Fibroblast of villous mesenchyme (primary cell): ENCODE measurements at regions not wholly inside any gene's neighbourhood (a gene's known extent, or its start where the extent isn't known, plus 50 kb on each side); places are given as distances from the start of the nearest gene placed in this dataset.
"Not testable (repeated sequence)": the region's sequence is repeated elsewhere in the genome, so short reads cannot be mapped to it uniquely, and the experiment has no call there.

Experiments
- DNase-seq: peaks from one replicate; pipeline ENCODE4 v3.0.0-alpha.2; 2010; ENCODE audit warnings: low read depth
- H3K4me3 ChIP-seq: 2 replicates; pipeline ENCODE4 v1.5.1; 2011; ENCODE audit warnings: low read depth, mild to moderate bottlenecking, low read length

DNA sequence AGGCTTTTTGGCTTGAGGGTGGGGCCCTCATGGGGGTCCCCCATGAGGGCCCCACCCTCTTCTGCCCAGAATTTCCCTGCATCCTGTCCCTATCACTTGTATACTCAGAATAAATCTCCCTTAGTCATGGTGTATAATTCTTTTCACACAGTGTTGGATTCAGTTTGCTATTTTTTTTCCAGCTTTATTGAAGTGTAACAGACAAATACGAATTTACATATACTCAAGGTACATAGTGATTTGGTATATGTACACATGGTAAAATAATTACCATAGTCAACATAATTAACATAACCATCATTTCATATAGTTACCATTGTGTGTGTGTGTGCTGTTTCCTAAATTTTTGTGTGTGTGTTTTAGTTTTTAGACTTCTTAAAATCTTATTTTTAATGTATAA lies 289.4 kb downstream of the CNTNAP3B start:
- not testable (repeated sequence) for DNase-seq

DNA sequence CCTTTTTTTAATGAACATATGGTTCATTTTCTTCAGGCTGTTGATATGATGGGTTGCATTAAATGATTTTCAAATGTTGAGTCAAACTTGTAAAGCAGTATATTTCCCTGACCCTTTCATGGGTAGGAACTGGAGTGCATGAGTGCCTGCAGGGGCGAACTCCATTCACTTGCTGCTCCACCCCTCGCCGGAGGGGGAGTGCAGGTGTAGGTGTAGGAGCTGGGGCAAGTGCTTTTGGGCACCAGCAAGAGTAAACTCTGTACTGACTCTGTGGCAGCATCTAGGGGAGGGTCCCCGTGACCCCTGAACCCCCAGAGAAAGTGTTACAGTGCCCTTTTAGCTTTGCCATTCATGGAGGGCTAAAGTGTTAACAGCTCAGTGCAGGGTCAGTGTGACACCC lies 290.3 kb downstream of the CNTNAP3B start:
- not testable (repeated sequence) for DNase-seq, H3K4me3 ChIP-seq

More for the DNA sequence above, 289.4 kb downstream of the CNTNAP3B start:
- H3K4me3 ChIP-seq, result not testable (repeated sequence)

DNA sequence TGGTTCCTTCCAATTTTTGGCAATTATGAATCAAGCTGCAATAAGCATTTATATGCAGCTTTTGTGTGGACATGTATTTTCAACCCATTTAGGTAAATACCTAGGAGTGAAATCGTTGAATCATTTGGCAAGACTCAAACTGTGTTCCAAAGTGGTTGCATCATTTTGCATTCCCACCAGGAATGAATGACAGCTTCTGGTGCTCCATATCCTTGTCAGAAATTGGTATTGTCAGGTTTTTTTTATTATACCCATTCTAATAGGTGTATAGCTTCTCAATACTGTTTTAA lies 290.7 kb downstream of the CNTNAP3B start:
- H3K4me3 ChIP-seq, DNase-seq: not testable (repeated sequence)

DNA sequence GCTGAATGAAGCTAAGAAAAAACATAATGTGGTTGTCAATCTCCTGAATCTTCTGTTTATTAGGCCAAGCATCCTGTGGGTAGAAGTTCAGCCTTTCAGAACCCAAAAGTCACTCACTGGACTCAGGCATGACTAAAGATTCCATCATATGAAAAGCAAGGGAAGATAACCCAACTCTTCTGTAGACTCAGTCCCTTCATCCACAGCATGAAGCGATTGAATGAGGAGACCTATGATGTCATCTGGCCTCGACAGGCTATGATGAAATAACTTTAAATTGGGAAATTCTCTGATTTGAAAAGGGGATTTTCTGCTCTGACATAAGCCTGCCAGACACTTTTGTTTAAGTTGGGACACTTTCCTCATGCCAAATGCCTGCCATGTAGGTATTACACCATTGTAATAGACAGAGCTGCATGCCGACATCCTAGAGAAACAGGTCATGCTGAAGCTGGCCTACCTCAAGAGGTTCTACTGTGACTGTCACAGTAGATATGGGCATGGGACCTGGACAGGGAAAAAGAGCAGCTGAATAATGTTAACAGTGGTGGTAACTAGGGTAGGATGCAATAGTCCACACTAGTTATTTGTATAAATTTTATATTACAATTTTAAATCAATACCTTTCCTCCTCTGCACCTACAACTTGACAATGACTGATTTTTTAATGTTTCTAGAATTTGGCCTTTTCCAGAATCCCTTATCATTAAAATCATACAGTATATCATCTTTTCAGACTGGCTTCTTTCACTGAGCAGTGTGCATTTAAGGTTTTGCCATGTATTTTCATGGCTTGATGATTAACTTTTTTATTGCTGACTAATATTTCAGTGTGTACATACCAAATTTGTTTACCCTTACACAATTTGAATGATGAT lies 291.3 kb downstream of the CNTNAP3B start:
- not testable (repeated sequence) for H3K4me3 ChIP-seq

DNA sequence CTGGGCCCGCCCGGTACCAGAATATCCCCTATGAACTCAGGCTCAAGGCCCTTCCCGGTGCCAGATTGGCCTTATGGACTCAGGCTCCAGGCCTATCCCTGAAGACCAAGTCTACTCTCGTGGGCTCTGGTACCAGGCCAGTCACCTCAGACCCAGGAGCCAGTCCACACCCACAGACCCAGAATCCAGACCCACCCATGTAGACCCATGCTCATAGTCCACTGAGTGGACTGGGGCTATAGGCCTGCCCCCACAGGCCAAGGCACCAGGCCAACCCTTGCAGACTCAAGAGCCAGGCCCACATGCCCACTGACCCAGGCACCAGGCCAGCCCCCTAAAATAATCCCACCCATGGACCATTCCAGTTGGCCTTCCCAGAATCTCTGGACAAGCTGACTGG lies 296.1 kb downstream of the CNTNAP3B start:
- not testable (repeated sequence) for DNase-seq, H3K4me3 ChIP-seq

More for the DNA sequence above, 291.3 kb downstream of the CNTNAP3B start:
- DNase-seq, result not testable (repeated sequence)

DNA sequence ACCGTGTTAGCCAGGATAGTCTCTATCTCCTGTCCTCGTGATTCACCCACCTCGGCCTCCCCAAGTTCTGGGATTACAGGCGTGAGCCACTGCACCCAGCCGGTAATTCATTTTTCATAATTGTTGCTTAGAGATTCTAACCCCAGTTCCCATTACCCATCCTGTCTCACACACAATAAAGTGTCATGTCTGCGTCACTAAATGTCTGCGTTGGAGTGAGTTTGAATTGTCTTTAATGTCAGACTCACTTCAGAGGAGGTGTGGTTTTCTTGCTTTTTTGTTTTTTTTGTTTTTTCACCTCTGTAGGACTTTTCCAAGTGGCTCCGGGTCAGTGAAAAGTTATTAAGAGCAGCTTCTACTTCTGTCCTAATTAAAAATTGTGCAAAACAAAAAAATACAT lies 304.5 kb downstream of the CNTNAP3B start:
- H3K4me3 ChIP-seq, DNase-seq: not testable (repeated sequence)

DNA sequence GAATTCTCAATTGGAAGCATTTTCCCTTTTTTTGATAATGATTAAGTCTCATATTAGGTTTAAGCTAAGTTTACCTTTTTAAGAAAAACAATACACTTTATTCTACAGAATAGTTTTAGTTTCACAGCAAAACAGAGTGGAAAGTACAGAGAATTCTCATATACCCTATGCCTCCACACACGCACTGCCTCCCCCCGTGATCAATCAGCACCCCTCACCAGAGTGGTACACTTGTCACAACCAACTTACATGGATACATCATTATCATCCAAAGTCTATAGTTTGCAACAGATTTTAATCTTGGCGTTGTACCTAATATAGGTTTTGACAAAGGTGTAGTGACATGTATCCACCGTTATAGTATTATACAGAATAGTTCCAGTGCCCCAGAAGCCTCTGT lies 326.5 kb downstream of the CNTNAP3B start:
- not testable (repeated sequence) for DNase-seq

DNA sequence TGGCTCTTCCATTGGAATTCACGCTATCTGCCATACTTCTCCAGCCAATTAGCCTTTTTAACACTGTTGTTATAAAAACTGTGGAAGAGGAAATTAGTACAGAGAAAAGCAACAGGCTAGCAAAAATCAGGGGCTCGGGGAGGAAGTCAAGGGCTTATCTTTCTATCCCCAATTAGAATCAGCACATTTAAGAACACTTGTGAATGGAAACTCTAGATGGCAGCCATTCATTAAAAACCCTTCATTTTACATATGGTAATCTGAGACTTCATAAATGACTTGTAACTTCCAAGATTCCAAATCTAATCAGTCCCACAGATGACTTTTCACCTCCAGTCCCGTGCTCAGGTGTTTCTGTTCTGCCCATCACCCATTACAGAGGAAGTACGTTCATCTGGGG lies 330.5 kb downstream of the CNTNAP3B start:
- DNase-seq, H3K4me3 ChIP-seq: not testable (repeated sequence)

More for the DNA sequence above, 326.5 kb downstream of the CNTNAP3B start:
- not testable (repeated sequence) for H3K4me3 ChIP-seq

DNA sequence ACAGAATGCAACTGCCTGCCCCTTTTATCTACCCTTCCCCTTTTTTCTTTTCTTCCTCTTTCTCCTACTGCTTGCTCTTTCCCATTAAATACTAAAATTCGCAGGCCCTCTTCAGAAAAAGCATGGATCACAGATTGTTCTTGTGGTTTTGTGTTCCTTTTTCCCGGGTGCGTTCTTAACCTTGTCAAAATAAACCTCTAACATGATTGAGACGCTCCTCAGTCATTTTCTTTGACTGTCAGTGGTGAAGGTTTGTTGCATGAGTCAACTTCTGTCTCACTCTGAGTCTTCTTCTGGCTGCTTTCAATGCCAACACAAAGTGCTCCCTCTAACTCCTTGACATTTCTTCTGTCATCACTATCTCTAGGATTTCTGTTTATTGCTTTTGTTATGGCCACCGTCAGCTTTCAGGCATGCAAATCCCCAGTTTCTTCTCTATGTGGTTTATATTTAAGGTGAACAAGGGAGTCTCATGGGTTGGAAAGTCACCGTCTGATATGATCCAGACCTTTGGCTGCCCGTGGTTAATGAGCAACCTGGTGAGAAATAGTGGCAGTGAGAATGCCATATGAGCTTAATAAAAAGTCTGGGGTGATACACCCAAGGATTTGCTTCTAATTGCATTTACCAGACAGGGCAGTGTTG lies 338.4 kb downstream of the CNTNAP3B start:
- DNase-seq, H3K4me3 ChIP-seq: not testable (repeated sequence)

DNA sequence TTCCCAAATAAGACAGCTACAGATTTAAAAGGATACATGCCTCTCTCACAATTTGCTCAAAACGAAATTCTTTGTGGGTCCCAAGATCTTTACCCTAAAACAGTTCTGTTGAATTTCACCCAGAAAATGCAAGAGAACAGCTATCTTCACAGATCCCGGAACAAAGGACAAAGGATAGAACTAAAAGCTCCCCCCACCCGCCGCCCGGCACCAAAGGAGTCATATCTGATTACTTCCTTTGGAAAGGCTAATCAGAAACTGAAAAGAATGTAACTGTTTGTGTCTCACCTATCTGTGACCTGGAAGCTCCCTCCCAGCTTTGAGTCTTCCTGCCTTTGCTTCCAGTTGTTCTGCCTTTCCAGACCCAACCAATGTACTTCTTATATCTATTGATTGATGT lies 339.2 kb downstream of the CNTNAP3B start:
- DNase-seq, H3K4me3 ChIP-seq: not testable (repeated sequence)

DNA sequence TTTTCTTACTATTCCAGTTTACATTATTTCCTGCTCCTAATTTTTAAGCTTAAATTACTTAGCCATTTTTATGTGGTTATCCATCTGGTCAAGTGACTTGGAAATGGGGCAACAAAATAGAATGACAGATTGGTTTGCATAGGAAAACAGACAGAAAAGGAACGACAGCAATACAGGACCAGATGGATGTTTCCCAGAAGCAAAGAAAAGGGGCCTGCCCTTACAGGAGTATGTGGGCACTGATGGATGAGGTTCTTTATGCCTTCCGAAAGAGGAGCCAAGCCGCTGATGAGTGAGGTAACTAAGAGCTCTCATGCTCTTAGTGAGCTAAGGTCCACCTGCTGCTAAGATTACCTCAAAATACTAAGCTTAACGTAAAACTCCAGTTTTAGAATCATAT lies 339.8 kb downstream of the CNTNAP3B start:
- not testable (repeated sequence) for H3K4me3 ChIP-seq, DNase-seq

DNA sequence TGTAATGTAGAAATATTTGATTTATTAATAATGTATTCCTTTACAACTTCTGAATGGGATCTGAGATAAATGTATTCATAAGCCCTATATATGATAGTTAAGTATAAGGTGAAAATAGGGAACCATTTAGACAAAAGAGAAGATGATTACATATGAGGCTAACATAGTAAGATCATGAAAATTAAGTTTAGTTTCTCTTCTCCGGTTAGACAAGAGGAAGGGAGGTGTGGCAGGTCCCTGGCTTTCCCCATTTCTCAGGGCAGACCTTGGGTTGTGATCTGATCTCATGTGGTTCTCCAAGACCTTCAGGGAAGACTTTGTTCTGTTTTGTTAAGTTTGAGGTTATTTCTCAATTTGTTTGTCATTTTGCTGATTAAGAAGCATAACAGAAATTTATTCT lies 341.3 kb downstream of the CNTNAP3B start:
- DNase-seq, H3K4me3 ChIP-seq: not testable (repeated sequence)

DNA sequence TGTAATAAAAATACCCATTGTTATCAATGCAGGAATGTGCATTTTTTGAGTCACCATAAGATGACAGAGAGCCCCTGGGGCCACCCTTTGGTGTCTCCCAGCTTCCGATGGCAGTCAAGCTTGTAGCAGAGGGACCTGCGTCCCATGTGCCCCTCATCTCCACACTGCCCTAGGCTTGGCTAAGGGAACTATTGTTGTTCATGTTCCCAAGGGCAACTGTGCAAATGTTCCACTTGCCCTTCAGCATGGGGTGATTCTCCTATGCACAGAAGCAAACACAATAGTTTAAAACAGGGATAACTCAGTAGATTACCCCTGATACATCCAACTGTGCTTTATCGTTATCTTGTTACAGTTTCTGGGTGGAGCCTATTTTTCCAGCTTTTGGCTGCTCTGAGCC lies 342.0 kb downstream of the CNTNAP3B start:
- not testable (repeated sequence) for H3K4me3 ChIP-seq, DNase-seq

DNA sequence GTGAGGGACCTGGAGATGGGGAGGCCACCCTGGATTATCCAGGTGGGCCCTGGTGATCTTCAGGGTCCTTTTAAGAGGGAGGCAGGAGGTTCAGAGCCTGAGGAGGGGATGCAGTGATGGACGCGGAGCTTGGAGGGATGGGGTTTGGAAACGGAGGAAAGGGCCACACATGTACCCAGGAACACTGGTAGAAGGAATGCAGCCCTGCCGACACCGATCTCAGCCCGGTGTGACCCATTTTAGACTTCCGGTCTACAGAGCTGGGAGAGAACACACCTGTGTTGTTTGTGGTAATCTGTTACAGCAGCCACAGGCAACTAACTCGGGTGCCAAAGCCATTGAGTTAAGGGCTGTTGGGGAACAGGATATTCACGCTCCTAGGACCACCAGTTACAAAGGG lies 345.2 kb downstream of the CNTNAP3B start:
- not testable (repeated sequence) for DNase-seq, H3K4me3 ChIP-seq

DNA sequence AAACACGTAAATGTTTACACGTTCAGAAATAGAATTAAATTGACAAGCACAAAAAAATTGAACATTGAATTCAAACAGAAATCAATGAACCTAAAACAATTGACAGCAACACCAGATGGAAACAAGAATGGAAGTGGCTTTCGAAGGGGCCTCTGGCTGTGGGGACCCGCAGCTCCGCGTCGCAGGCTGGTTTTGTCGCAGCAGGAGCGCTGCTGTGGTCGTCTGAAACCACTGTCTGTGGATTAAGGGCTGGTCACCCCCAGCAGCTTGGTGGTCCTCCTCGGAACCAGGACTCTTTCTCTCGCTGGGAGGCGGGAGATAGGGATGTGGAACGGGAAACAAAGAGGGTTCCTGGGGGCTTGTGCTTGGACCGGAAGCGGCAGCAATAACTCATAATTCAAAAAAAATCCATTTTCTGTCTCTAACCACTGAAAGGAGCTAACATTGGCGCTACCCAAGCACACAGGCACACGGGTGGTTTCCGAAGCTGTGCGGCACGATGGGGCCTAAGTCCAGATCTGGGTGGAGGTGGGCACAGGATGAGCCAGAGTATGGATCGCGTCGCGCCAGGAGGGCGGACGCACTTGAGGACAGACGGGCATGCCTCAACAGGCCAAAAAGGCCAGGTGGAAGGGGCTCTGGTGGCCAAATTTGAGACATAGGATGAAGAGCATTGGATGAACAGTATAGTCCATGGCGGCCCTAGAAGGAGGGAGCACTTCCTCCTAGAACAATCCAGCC lies 346.0 kb downstream of the CNTNAP3B start:
- not testable (repeated sequence) for DNase-seq, H3K4me3 ChIP-seq

DNA sequence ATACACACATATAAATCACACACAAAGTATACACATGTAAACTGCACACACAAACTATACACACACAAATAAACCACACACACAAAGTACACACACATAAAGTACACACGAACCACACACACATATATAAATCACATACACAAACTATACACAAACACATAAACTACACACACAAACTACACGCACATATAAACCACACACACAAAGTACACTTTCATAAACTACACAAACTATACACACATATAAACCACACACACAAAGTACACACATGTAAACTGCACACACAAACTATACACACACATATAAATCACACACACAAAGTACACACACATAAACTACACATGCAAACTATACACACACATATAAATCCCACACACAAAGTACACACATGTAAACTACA lies 347.3 kb downstream of the CNTNAP3B start:
- H3K4me3 ChIP-seq, DNase-seq: not testable (repeated sequence)

DNA sequence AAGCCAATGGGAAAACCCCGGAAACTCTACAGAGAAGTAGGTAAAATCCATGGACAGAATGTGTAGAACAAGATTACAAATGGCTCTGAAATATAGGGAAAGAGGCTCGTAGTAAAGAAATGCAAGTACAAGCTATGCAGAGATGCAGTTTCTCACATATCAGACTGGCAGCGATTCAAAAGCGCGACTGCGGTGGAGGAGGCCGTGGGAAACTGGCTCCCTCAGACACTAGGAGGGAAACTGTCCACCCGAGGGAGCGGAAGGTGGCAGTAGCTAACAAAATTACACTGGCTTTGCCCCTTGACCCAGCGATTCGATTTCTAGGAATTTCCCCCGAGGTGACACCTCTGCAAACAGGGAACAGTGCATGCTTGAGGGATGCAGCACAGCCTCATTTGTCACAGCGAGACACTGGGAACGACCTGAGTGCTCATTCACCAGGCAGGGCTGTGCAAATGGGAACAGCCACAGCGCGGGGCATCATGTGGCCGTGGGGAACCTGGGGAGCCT lies 349.3 kb downstream of the CNTNAP3B start:
- DNase-seq, H3K4me3 ChIP-seq: not testable (repeated sequence)

DNA sequence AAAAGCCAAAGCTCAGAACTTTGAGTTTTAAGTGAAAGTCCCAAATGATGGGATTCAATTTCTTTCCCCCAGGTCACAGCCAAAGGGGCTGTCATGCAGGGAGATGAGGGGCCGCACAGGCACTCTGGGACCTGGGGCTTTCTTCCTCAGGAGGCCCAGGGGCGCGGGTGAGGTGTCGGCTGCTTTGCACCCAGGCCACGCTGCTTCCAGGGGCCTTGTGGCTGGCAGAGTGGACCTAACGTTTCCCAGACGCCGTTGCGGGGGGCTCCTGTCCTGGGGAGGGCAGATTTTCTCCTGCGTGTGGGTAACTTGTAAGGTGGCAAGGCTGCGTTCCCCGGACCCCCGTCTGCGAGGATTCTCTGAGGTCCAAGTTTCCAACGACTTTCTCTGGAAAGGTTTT lies 350.0 kb downstream of the CNTNAP3B start:
- H3K4me3 ChIP-seq, DNase-seq: not testable (repeated sequence)

DNA sequence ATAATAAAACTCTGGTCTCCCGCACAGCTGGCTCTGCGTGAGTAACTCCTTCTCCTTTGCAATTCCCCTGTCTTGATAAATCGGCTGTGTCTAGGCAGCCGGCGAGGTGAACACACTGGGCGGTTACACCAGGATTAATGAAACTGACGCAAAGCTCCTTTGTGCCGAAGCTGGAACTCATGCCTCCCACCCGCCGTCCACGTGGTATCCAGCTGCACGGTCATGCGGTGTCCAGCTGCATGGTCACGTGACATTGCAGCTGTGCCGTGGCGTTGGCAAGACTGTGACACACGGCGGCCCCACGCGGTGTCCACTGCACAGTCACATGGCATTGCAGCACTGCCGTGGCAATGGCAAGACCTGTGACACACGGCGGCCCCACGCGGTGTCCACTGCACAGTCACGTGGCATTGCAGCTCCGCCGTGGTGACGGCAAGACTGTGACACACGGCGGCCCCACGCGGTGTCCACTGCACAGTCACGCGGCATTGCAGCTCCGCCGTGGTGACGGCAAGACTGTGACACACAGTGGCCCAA lies 350.6 kb downstream of the CNTNAP3B start:
- H3K4me3 ChIP-seq, DNase-seq: not testable (repeated sequence)
